Keratinocyte (primary cell): ENCODE measurements at regions not wholly inside any gene's neighbourhood (a gene's known extent, or its start where the extent isn't known, plus 50 kb on each side); places are given as distances from the start of the nearest gene placed in this dataset.

ENCODE experiments used
- DNase-seq: peaks from one replicate; pipeline ENCODE4 v3.0.0-alpha.2; 2011; ENCODE audit warnings: low read depth, missing footprints, low spot score
- FAIRE-seq: peaks from 2 replicates; lab custom pipeline; 2011; peaks lifted over from hg19 to GRCh38; lab: Jason Lieb, UNC
- H2AFZ ChIP-seq: 2 replicates; pipeline ENCODE4 v1.6.0; 2012; ENCODE audit warnings: low read length, control low read depth, inconsistent platforms; ENCODE audit not compliant: control insufficient read depth
- H3K27ac ChIP-seq: 2 replicates; pipeline ENCODE4 v1.5.1; 2011; ENCODE audit warnings: low read length; ENCODE audit not compliant: control insufficient read depth, insufficient read depth
- H3K27me3 ChIP-seq: 3 replicates; pipeline ENCODE4 v1.6.0; 2011; ENCODE audit warnings: low read length; ENCODE audit not compliant: control insufficient read depth, insufficient read depth; ENCODE audit errors: extremely low read depth
- H3K36me3 ChIP-seq, 2 experiments: 2 replicates in 1 of 2; 3 replicates in 1 of 2; pipeline ENCODE4 v1.5.1; 2011; ENCODE audit warnings: low read length in 2 of 2, mild to moderate bottlenecking in 1 of 2; ENCODE audit not compliant: control insufficient read depth in 2 of 2, insufficient read depth in 2 of 2; ENCODE audit errors: extremely low read depth in 1 of 2
- H3K4me1 ChIP-seq: 3 replicates; pipeline ENCODE4 v1.5.1; 2011; ENCODE audit warnings: low read length; ENCODE audit not compliant: control insufficient read depth, insufficient read depth; ENCODE audit errors: extremely low read depth
- H3K4me2 ChIP-seq: 3 replicates; pipeline ENCODE4 v1.6.0; 2011; ENCODE audit warnings: low read depth, low read length; ENCODE audit not compliant: control insufficient read depth, insufficient read depth; ENCODE audit errors: extremely low read depth
- H3K4me3 ChIP-seq, 3 experiments: fragments of 200-600 bp in 1 of 3; sonication (generic) in 1 of 3; 2 replicates in 2 of 3; 3 replicates in 1 of 3; pipeline ENCODE4 v1.5.1; 2011 to 2016; ENCODE audit warnings: low read length in 3 of 3, mild to moderate bottlenecking in 3 of 3, control low read depth in 2 of 3, inconsistent platforms in 1 of 3, low read depth in 1 of 3, mixed read lengths in 1 of 3, mixed run types in 1 of 3, moderate library complexity in 1 of 3; ENCODE audit not compliant: control insufficient read depth in 2 of 3, insufficient read depth in 2 of 3; ENCODE audit errors: extremely low read depth in 1 of 3
- H3K79me2 ChIP-seq: 2 replicates; pipeline ENCODE4 v1.6.0; 2012; ENCODE audit warnings: low read length; ENCODE audit not compliant: control insufficient read depth, insufficient read depth
- H3K9ac ChIP-seq: 3 replicates; pipeline ENCODE4 v1.6.0; 2011; ENCODE audit warnings: low read length; ENCODE audit not compliant: control insufficient read depth, insufficient read depth; ENCODE audit errors: extremely low read depth
- H3K9me1 ChIP-seq: 3 replicates; pipeline ENCODE4 v1.6.0; 2011; ENCODE audit warnings: low read length; ENCODE audit not compliant: control insufficient read depth, insufficient read depth; ENCODE audit errors: extremely low read depth
- H3K9me3 ChIP-seq: 2 replicates; pipeline ENCODE4 v1.5.1; 2012; ENCODE audit warnings: low read depth, low read length; ENCODE audit not compliant: control insufficient read depth
- H4K20me1 ChIP-seq: 3 replicates; pipeline ENCODE4 v1.6.0; 2011; ENCODE audit warnings: low read length; ENCODE audit not compliant: control insufficient read depth, insufficient read depth; ENCODE audit errors: extremely low read depth
- CTCF ChIP-seq, 3 experiments: IDR thresholded peaks in 1 of 3; conservative IDR thresholded peaks in 1 of 3; optimal IDR thresholded peaks in 1 of 3; 2 replicates in 2 of 3; 3 replicates in 1 of 3; pipeline versions ENCODE3 to v1.5.1; 2011; ENCODE audit warnings: low read length in 3 of 3, mild to moderate bottlenecking in 3 of 3, moderate library complexity in 2 of 3, control low read depth in 1 of 3, inconsistent platforms in 1 of 3; ENCODE audit not compliant: insufficient read depth in 2 of 3; ENCODE audit errors: extremely low read depth in 1 of 3
- EZH2 ChIP-seq: IDR thresholded peaks from one replicate; pipeline ENCODE4 v1.6.1; 2012; ENCODE audit warnings: inconsistent platforms, mild to moderate bottlenecking, low read length, moderate library complexity
- dilution Hi-C: fragments of 300-500 bp; cut with MboI; formaldehyde crosslinking; loops from one replicate; pipeline ENCODE4 v1.7.0; 2020; ENCODE audit warnings: low sequenced_read_pairs; ENCODE audit not compliant: extremely low pct_ligation_motif_present

- DNase-seq, result no peak
- H3K4me1 ChIP-seq, result peaks cover 6% of the 10 kb centered on the region
- H3K36me3 ChIP-seq, result no peaks in the 10 kb centered on the region
- no peak overlapping the region for H2AFZ ChIP-seq
- peak; percentile 89 for FAIRE-seq
- no peak overlapping the region for H3K4me2 ChIP-seq
- H3K4me3 ChIP-seq, result no peak overlapping the region
- no peak overlapping the region for H3K9ac ChIP-seq
- TF ChIP-seq CTCF (optimal IDR thresholded peaks at IDR 0.05 in 1 of 3, IDR thresholded peaks at IDR 0.05 in 1 of 3, conservative IDR thresholded peaks at IDR 0.05 in 1 of 3; ENCODE audit: extremely low read depth in 1 of 3, insufficient read depth in 2 of 3, low read length in 3 of 3) (no peak), EZH2 (no peak)
- no peaks in the 10 kb centered on the region for H3K9me3 ChIP-seq
- H3K9me1 ChIP-seq, result no peaks in the 10 kb centered on the region
- no peaks in the 10 kb centered on the region for H4K20me1 ChIP-seq
- H3K27me3 ChIP-seq, result no peaks in the 10 kb centered on the region
- no peak overlapping the region for H3K27ac ChIP-seq
- dilution Hi-C loops, result no loop called here
- no peaks in the 10 kb centered on the region for H3K79me2 ChIP-seq
Measured at GRCh38 chr2:133667085-133667484, 98.8 kb upstream of the NCKAP5 start.

DNA sequence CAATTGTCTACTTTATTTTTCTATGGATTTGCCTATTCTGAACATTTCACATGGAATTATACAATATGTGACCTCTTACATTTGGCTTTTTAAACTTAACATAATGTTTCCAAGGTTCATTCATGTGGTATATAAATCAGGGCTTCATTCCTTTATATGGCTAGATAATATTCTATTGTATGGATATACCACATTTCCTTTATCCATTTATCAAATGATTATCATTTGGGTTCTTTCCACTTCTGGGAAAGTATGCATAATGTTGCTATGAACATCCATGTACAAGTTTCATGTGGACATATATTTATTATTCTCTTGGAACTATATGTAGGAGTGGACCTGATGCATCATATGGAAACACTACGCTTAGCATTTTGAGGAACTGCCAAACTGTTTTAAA lies 99.7 kb upstream of the NCKAP5 start:
- TF ChIP-seq CTCF (optimal IDR thresholded peaks at IDR 0.05 in 1 of 3, IDR thresholded peaks at IDR 0.05 in 1 of 3, conservative IDR thresholded peaks at IDR 0.05 in 1 of 3; ENCODE audit: extremely low read depth in 1 of 3, insufficient read depth in 2 of 3, low read length in 3 of 3) (no peak), EZH2 (no peak)
- H3K4me3 ChIP-seq, result no peak overlapping the region
- H3K79me2 ChIP-seq, result no peaks in the 10 kb centered on the region
- no peak overlapping the region for H3K27ac ChIP-seq
- H3K9ac ChIP-seq, result no peak overlapping the region
- no peaks in the 10 kb centered on the region for H3K9me3 ChIP-seq
- FAIRE-seq (no peak), DNase-seq (no peak)
- H3K4me1 ChIP-seq, result peaks cover 6% of the 10 kb centered on the region
- H3K36me3 ChIP-seq, result no peaks in the 10 kb centered on the region
- no peaks in the 10 kb centered on the region for H4K20me1 ChIP-seq
- H3K27me3 ChIP-seq, result no peaks in the 10 kb centered on the region
- H3K4me2 ChIP-seq, result no peak overlapping the region
- H3K9me1 ChIP-seq, result no peaks in the 10 kb centered on the region
- dilution Hi-C loops, result no loop called here
- no peak overlapping the region for H2AFZ ChIP-seq
